GM23338 (cell line): ENCODE measurements at regions not wholly inside any gene's neighbourhood (a gene's known extent, or its start where the extent isn't known, plus 50 kb on each side); places are given as distances from the start of the nearest gene placed in this dataset.

Experiments used
- ATAC-seq: fragments of 200-7000 bp; cut with Tn5 transposase; 3 replicates; pipeline ENCODE4 v1.9.1; 2020
- DNase-seq: peaks from one replicate; pipeline ENCODE4 v3.0.0-alpha.2; 2015; ENCODE audit warnings: low spot score
- H2AFZ ChIP-seq: fragments of 200-600 bp; sonication (generic); 2 replicates; pipeline ENCODE4 v1.8.0; 2016; ENCODE audit warnings: antibody characterized with exemption, mild to moderate bottlenecking, moderate library complexity
- H3F3A ChIP-seq: fragments of 200-600 bp; sonication (generic); replicated peaks from 2 replicates; pipeline ENCODE4 v1.8.0; 2017; ENCODE audit warnings: antibody characterized with exemption, mixed run types, low read depth
- H3K27ac ChIP-seq: fragments of 200-600 bp; sonication (generic); 2 replicates; pipeline ENCODE4 v1.6.1; 2016; ENCODE audit warnings: low read depth
- H3K27me3 ChIP-seq: fragments of 200-600 bp; sonication (generic); 2 replicates; pipeline ENCODE4 v1.8.0; 2016; ENCODE audit warnings: mild to moderate bottlenecking, mixed run types, moderate library complexity; ENCODE audit not compliant: insufficient read depth
- H3K36me3 ChIP-seq: fragments of 200-600 bp; sonication (generic); 2 replicates; pipeline ENCODE4 v1.8.0; 2016; ENCODE audit warnings: mild to moderate bottlenecking; ENCODE audit not compliant: insufficient read depth
- H3K4me1 ChIP-seq: fragments of 200-600 bp; sonication (generic); 2 replicates; pipeline ENCODE4 v1.8.0; 2016; ENCODE audit warnings: mild to moderate bottlenecking, moderate library complexity; ENCODE audit not compliant: insufficient read depth
- H3K4me2 ChIP-seq: fragments of 200-600 bp; sonication (generic); 2 replicates; pipeline ENCODE4 v1.7.1; 2017; ENCODE audit warnings: mixed run types
- H3K4me3 ChIP-seq: fragments of 200-600 bp; sonication (generic); 2 replicates; pipeline ENCODE4 v1.6.1; 2016; ENCODE audit warnings: mixed run types
- H3K79me2 ChIP-seq: fragments of 200-600 bp; sonication (generic); replicated peaks from 2 replicates; pipeline ENCODE4 v1.8.0; 2017; ENCODE audit warnings: mild to moderate bottlenecking; ENCODE audit not compliant: insufficient read depth
- H3K9me2 ChIP-seq: fragments of 200-600 bp; sonication (generic); 2 replicates; pipeline ENCODE4 v1.8.0; 2017; ENCODE audit not compliant: insufficient read depth
- H4K20me1 ChIP-seq: fragments of 200-600 bp; sonication (generic); replicated peaks from 2 replicates; pipeline ENCODE4 v1.8.0; 2017; ENCODE audit warnings: mild to moderate bottlenecking; ENCODE audit not compliant: insufficient read depth
- H3K27ac Mint-ChIP-seq: 2 replicates; pipeline ENCODE4 v1.8.0; 2020; ENCODE audit warnings: inconsistent platforms, mild to moderate bottlenecking, moderate library complexity, mixed read lengths
- H3K27me3 Mint-ChIP-seq: 3 replicates; pipeline ENCODE4 v1.8.0; 2022; ENCODE audit warnings: low read depth, mild to moderate bottlenecking, moderate library complexity, mixed read lengths, inconsistent platforms; ENCODE audit not compliant: insufficient read depth, poor library complexity
- H3K36me3 Mint-ChIP-seq: 3 replicates; pipeline ENCODE4 v1.8.0; 2021; ENCODE audit warnings: low read depth, mild to moderate bottlenecking, inconsistent platforms, moderate library complexity, mixed read lengths
- H3K4me1 Mint-ChIP-seq: 3 replicates; pipeline ENCODE4 v1.8.0; 2020; ENCODE audit warnings: mild to moderate bottlenecking, inconsistent platforms, mixed read lengths
- H3K4me3 Mint-ChIP-seq: 3 replicates; pipeline ENCODE4 v1.8.0; 2021; ENCODE audit warnings: moderate library complexity, mild to moderate bottlenecking, inconsistent platforms, mixed read lengths
- H3K9me3 Mint-ChIP-seq: 3 replicates; pipeline ENCODE4 v1.8.0; 2020; ENCODE audit warnings: moderate library complexity, mild to moderate bottlenecking, inconsistent platforms, mixed read lengths
- CREB1 ChIP-seq: fragments of 250-450 bp; sonication (Bioruptor Pico); IDR thresholded peaks from 2 replicates; pipeline ENCODE4 v1.5.0; 2020; ENCODE audit warnings: low read depth, mild to moderate bottlenecking, moderate library complexity
- EZH2 ChIP-seq: fragments of 200-600 bp; sonication (generic); IDR thresholded peaks from one replicate; pipeline ENCODE4 v1.8.0; 2017; ENCODE audit warnings: antibody characterized with exemption, mild to moderate bottlenecking, low read depth; ENCODE audit not compliant: unreplicated experiment
- EZH2phosphoT487 ChIP-seq: fragments of 200-600 bp; sonication (generic); IDR thresholded peaks from one replicate; pipeline ENCODE4 v1.8.1; 2018; ENCODE audit warnings: antibody characterized with exemption; ENCODE audit not compliant: unreplicated experiment
- JUNB ChIP-seq: IDR thresholded peaks from one replicate; pipeline ENCODE4 v1.6.1; 2016; ENCODE audit warnings: antibody characterized with exemption; ENCODE audit not compliant: unreplicated experiment
- NANOG ChIP-seq: IDR thresholded peaks from 2 replicates; pipeline ENCODE4 v1.6.1; 2016; ENCODE audit warnings: antibody characterized with exemption, borderline replicate concordance
- POLR2AphosphoS5 ChIP-seq: IDR thresholded peaks from 2 replicates; pipeline ENCODE4 v1.6.1; 2016; ENCODE audit warnings: antibody characterized with exemption, low read depth
- ZNF114 ChIP-seq: fragments of 250-450 bp; sonication (Bioruptor Pico); IDR thresholded peaks from 2 replicates; pipeline ENCODE4 v1.5.0; 2020; ENCODE audit warnings: mild to moderate bottlenecking, moderate library complexity
- ZNF331 ChIP-seq: fragments of 250-450 bp; sonication (Bioruptor Pico); IDR thresholded peaks from 2 replicates; pipeline ENCODE4 v1.5.0; 2020; ENCODE audit warnings: low read depth, mild to moderate bottlenecking, moderate library complexity
- TF ChIP-seq, protein P1 (sequence below), 2 experiments: fragments of 200-600 bp in 1 of 2; sonication (generic) in 1 of 2; conservative IDR thresholded peaks; 2 replicates each; pipeline versions ENCODE4 v1.5.1 to v1.6.1; 2016 to 2017; ENCODE audit warnings: antibody characterized with exemption in 2 of 2, low read depth in 2 of 2, mild to moderate bottlenecking in 2 of 2, moderate library complexity in 1 of 2
- TF ChIP-seq, protein P2 (sequence below): IDR thresholded peaks from one replicate; pipeline ENCODE4 v1.6.1; 2018; ENCODE audit warnings: antibody characterized with exemption; ENCODE audit not compliant: unreplicated experiment
- TF ChIP-seq, protein P3 (sequence below): IDR thresholded peaks from 2 replicates; pipeline ENCODE4 v1.6.1; 2016; ENCODE audit warnings: antibody characterized with exemption
- TF ChIP-seq, protein P4 (sequence below): fragments of 250-450 bp; sonication (Bioruptor Pico); IDR thresholded peaks from 2 replicates; pipeline ENCODE4 v1.5.0; 2020; ENCODE audit warnings: mild to moderate bottlenecking, moderate library complexity

DNA sequence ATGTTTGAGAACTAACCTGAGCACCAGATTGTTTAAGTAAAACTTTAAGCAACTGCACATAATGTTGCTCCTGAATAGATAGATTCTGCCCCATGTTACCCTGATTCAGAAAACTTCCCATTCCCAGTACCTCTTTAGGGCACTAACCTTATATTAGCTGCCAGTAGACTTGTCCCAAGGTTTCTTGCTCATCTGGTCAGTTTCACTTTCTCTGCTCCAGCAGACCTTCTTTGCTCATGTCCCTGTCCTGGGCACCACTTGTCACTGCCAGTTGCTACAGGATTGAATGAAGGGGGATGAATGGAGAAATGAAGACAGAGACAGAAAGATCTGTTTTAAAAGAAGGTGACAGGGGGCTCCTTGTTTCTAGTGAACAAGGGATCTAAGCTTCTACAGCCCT is 65.2 kb upstream of the UGT2B10 start:
- no peaks in the 10 kb centered on the region for H3K9me3 Mint-ChIP-seq
- Histone ChIP-seq H2AFZ (no peak overlapping the region), H3K4me3 (no peak overlapping the region), H3F3A (no peaks in the 10 kb centered on the region), H3K27ac (no peak overlapping the region), H3K36me3 (no peaks in the 10 kb centered on the region), H4K20me1 (no peaks in the 10 kb centered on the region), H3K79me2 (no peaks in the 10 kb centered on the region), H3K27me3 (no peaks in the 10 kb centered on the region), H3K4me2 (no peak overlapping the region), H3K4me1 (no peaks in the 10 kb centered on the region), H3K9me2 (peaks cover 10% of the 10 kb centered on the region; the same call in 1 of the 2 replicates)
- no peak overlapping the region for H3K4me3 Mint-ChIP-seq
- ATAC-seq (no peak), DNase-seq (no peak)
- H3K27me3 Mint-ChIP-seq = no peaks in the 10 kb centered on the region
- H3K4me1 Mint-ChIP-seq = no peaks in the 10 kb centered on the region
- TF ChIP-seq, protein P1, sequence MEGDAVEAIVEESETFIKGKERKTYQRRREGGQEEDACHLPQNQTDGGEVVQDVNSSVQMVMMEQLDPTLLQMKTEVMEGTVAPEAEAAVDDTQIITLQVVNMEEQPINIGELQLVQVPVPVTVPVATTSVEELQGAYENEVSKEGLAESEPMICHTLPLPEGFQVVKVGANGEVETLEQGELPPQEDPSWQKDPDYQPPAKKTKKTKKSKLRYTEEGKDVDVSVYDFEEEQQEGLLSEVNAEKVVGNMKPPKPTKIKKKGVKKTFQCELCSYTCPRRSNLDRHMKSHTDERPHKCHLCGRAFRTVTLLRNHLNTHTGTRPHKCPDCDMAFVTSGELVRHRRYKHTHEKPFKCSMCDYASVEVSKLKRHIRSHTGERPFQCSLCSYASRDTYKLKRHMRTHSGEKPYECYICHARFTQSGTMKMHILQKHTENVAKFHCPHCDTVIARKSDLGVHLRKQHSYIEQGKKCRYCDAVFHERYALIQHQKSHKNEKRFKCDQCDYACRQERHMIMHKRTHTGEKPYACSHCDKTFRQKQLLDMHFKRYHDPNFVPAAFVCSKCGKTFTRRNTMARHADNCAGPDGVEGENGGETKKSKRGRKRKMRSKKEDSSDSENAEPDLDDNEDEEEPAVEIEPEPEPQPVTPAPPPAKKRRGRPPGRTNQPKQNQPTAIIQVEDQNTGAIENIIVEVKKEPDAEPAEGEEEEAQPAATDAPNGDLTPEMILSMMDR (conservative IDR thresholded peaks at IDR 0.05; ENCODE audit: low read depth in 2 of 2) = no peak
- TF ChIP-seq ZNF331 (CRISPR knock-in tag) (no peak), EZH2phosphoT487 (no peak), POLR2AphosphoS5 (no peak), CREB1 (CRISPR knock-in tag) (no peak), JUNB (no peak), ZNF114 (CRISPR knock-in tag) (no peak), NANOG (no peak), EZH2 (no peak)
- TF ChIP-seq, protein P2, sequence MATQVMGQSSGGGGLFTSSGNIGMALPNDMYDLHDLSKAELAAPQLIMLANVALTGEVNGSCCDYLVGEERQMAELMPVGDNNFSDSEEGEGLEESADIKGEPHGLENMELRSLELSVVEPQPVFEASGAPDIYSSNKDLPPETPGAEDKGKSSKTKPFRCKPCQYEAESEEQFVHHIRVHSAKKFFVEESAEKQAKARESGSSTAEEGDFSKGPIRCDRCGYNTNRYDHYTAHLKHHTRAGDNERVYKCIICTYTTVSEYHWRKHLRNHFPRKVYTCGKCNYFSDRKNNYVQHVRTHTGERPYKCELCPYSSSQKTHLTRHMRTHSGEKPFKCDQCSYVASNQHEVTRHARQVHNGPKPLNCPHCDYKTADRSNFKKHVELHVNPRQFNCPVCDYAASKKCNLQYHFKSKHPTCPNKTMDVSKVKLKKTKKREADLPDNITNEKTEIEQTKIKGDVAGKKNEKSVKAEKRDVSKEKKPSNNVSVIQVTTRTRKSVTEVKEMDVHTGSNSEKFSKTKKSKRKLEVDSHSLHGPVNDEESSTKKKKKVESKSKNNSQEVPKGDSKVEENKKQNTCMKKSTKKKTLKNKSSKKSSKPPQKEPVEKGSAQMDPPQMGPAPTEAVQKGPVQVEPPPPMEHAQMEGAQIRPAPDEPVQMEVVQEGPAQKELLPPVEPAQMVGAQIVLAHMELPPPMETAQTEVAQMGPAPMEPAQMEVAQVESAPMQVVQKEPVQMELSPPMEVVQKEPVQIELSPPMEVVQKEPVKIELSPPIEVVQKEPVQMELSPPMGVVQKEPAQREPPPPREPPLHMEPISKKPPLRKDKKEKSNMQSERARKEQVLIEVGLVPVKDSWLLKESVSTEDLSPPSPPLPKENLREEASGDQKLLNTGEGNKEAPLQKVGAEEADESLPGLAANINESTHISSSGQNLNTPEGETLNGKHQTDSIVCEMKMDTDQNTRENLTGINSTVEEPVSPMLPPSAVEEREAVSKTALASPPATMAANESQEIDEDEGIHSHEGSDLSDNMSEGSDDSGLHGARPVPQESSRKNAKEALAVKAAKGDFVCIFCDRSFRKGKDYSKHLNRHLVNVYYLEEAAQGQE = no peak
- TF ChIP-seq, protein P3, sequence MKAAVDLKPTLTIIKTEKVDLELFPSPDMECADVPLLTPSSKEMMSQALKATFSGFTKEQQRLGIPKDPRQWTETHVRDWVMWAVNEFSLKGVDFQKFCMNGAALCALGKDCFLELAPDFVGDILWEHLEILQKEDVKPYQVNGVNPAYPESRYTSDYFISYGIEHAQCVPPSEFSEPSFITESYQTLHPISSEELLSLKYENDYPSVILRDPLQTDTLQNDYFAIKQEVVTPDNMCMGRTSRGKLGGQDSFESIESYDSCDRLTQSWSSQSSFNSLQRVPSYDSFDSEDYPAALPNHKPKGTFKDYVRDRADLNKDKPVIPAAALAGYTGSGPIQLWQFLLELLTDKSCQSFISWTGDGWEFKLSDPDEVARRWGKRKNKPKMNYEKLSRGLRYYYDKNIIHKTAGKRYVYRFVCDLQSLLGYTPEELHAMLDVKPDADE = no peak
- TF ChIP-seq, protein P4, sequence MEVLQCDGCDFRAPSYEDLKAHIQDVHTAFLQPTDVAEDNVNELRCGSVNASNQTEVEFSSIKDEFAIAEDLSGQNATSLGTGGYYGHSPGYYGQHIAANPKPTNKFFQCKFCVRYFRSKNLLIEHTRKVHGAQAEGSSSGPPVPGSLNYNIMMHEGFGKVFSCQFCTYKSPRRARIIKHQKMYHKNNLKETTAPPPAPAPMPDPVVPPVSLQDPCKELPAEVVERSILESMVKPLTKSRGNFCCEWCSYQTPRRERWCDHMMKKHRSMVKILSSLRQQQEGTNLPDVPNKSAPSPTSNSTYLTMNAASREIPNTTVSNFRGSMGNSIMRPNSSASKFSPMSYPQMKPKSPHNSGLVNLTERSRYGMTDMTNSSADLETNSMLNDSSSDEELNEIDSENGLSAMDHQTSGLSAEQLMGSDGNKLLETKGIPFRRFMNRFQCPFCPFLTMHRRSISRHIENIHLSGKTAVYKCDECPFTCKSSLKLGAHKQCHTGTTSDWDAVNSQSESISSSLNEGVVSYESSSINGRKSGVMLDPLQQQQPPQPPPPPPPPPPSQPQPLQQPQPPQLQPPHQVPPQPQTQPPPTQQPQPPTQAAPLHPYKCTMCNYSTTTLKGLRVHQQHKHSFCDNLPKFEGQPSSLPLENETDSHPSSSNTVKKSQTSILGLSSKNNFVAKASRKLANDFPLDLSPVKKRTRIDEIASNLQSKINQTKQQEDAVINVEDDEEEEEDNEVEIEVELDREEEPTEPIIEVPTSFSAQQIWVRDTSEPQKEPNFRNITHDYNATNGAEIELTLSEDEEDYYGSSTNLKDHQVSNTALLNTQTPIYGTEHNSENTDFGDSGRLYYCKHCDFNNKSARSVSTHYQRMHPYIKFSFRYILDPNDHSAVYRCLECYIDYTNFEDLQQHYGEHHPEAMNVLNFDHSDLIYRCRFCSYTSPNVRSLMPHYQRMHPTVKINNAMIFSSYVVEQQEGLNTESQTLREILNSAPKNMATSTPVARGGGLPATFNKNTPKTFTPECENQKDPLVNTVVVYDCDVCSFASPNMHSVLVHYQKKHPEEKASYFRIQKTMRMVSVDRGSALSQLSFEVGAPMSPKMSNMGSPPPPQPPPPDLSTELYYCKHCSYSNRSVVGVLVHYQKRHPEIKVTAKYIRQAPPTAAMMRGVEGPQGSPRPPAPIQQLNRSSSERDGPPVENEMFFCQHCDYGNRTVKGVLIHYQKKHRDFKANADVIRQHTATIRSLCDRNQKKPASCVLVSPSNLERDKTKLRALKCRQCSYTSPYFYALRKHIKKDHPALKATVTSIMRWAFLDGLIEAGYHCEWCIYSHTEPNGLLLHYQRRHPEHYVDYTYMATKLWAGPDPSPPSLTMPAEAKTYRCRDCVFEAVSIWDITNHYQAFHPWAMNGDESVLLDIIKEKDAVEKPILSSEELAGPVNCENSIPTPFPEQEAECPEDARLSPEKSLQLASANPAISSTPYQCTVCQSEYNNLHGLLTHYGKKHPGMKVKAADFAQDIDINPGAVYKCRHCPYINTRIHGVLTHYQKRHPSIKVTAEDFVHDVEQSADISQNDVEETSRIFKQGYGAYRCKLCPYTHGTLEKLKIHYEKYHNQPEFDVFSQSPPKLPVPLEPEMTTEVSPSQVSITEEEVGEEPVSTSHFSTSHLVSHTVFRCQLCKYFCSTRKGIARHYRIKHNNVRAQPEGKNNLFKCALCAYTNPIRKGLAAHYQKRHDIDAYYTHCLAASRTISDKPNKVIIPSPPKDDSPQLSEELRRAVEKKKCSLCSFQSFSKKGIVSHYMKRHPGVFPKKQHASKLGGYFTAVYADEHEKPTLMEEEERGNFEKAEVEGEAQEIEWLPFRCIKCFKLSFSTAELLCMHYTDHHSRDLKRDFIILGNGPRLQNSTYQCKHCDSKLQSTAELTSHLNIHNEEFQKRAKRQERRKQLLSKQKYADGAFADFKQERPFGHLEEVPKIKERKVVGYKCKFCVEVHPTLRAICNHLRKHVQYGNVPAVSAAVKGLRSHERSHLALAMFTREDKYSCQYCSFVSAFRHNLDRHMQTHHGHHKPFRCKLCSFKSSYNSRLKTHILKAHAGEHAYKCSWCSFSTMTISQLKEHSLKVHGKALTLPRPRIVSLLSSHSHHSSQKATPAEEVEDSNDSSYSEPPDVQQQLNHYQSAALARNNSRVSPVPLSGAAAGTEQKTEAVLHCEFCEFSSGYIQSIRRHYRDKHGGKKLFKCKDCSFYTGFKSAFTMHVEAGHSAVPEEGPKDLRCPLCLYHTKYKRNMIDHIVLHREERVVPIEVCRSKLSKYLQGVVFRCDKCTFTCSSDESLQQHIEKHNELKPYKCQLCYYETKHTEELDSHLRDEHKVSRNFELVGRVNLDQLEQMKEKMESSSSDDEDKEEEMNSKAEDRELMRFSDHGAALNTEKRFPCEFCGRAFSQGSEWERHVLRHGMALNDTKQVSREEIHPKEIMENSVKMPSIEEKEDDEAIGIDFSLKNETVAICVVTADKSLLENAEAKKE (CRISPR knock-in tag) = no peak
- H3K27ac Mint-ChIP-seq = no peak overlapping the region
- H3K36me3 Mint-ChIP-seq = no peaks in the 10 kb centered on the region
